NCI-H510A (cell line): ENCODE measurements at regions not wholly inside any gene's neighbourhood (a gene's known extent, or its start where the extent isn't known, plus 50 kb on each side); places are given as distances from the start of the nearest gene placed in this dataset.
"Not testable (repeated sequence)": the region's sequence is repeated elsewhere in the genome, so short reads cannot be mapped to it uniquely, and the experiment has no call there.

ENCODE experiments used
- DNase-seq: peaks from one replicate; lab custom pipeline; 2025; lab: John Stamatoyannopoulos, UW

DNA sequence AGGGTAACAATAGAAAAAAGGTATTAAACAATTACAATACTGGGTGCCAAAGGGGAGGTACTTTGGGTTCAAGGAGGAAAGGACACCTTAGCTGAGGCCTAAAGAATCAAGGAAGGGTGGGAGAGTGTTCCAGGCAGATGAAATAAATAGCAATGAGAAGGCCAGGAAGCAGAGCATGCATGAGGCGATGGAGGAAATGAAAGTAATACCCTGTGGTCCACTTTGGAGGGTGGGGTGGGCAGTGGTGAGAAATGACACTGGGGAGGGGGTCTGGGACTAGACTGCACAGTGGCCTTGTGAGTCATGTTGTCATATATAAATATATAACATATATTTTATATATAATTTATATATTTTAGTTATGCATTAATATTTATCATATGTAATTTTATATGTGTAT is 55.9 kb downstream of the BHLHE40 start:
- DNase-seq: no peak

DNA sequence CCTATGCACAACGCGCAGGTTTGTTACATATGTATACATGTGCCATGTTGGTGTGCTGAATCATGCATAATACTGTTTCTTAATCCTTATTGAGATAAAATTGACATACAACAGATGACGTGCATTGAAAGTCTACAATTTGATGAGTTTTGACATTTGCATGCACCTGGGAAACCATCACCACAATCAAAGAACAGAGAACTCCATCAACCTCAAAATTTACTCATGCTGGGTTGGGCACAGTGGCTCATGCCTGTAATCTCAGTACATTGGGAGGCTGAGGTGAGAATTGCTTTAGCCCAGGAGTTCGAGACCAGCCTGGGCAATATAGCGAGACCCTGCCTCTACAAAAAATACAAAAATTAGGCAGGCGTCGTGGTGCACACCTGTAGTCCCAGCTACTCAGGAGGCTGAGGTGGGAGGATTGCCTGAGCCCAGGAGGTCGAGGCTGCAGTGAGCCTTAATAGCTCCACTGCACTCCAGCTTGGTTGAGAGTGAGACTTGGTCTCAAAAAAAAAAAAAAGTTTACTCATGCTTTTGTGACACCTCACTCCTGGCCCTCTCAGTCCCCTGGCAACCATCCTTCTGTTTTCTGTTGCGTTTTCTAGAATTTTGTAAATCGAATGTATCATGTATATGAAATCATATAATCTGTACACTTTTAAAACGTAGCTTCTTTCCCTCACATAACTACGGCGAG is 56.6 kb downstream of the BHLHE40 start:
- no peak for DNase-seq

DNA sequence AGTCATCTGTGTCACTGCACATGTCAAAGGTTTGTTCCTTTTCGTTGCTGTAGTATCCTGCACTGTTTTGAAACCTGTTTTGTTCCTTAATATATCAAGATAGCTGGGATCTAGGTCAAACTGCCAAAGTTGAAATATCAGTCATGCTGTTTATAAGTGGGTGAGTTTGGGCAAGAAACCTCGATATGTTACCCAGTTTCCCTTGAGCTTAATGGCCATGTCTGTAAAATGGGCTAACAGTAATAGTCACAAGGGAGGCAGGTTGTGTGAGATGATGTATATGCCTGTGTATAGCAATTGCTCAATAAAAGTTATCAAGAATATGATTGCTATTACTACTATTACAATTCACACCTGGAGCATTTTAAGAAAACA is 57.1 kb downstream of the BHLHE40 start:
- DNase-seq: no peak

DNA sequence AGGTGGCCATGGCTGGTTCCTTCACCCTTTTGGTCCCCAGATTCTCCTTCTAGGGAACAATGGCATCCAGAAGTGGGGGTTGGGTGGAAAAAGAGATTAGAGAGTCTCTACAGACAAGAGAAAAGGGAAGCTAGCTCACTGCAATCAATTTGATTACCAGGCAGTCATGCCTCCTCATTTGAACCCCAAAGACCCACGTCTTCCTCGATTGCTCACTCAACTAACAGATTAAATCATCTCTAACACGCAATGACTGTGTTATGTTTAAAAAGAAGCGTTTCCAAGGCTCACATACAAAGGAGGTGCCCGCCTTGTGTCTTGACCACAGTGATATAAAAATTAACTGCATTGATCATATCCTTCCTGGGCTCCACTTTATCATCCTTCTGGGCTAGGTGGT is 57.6 kb downstream of the BHLHE40 start:
- DNase-seq: no peak

DNA sequence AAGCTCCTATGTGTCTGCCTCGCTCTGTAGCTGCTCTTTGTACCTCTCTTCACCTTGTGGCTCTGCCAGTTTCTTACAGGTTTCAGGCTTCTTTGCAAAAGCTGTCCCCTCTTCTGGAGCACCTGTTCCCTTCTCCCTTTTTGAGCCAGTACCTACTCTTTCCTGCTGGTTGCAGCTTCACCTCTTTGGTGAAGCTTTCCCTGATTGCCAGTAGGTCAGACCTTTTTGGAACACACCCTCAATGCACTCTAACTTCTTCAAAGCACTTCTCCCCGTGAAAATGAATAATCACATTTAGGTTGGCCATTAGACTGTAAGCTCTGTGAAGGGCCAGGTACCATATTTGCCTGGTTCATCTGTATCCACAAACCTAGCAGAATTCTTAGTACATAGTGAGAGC is 60.3 kb downstream of the BHLHE40 start:
- DNase-seq: no peak

DNA sequence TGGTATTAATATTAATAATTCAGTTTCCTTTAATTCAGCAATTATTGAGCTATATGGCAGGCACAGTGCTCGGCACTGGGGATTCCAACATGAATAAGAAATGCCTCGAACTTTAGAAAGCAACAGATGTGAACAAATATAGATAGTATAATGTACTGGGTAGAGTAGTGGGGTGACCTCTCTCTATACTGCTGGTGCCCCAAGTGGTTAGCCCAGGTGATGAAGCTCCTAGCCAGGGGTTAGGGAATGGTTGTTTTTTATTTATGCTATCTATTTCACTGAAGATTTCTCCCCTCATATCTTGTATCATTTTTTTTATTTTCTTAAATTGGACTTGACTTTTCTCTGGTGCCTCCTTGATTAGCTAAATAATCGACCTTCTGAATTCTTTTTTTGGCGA is 62.1 kb downstream of the BHLHE40 start:
- no peak for DNase-seq

DNA sequence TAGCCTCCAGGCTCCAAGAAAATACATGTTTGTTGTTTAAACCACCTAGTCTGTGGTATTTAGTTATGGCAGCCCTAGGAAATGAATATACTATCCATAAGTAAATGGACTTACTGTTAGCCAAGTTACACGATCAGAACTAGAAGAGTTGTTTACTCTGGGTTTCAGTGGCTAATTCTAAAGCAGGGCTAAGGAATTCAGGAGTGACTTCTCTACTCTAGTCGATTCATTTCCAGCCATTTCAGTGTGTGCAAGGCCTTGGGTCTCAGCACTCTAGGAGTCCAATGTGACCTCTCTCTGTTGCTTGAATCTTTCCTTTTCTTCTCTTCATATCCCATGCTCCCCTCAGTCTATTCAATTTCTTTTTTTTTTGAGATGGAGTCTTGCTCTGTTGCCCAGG is 66.7 kb downstream of the BHLHE40 start:
- no peak for DNase-seq

DNA sequence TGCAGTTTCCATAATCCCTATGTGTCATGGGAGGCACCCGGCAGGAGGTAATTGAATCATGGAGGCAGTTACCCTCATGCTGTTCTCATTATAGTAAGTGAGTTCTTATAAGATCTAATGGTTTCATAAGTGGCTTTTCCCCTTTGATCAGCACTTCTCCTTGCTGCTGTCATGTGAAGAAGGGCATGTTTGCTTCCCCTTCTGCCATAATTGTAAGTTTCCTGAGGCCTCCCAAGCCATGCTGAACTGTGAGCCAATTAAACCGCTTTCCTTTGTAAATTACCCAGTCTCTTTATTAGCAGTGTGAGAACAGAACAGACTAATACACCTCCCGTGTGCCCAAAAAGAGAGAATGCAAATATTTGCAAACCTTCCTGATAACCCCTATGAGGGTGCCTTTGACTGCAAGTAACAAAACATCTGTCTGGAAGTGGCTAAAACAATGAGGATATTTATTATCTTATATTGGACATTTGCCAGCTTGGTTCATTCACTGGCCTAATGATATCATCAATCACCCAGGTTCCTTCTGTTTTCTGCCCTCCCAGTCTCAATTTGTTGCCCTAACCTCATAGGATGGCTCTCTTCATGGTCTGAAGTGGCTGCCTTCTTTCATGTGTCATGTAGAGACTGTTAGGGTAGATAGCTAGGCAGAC is 68.7 kb downstream of the BHLHE40 start:
- peak; percentile 43 for DNase-seq

DNA sequence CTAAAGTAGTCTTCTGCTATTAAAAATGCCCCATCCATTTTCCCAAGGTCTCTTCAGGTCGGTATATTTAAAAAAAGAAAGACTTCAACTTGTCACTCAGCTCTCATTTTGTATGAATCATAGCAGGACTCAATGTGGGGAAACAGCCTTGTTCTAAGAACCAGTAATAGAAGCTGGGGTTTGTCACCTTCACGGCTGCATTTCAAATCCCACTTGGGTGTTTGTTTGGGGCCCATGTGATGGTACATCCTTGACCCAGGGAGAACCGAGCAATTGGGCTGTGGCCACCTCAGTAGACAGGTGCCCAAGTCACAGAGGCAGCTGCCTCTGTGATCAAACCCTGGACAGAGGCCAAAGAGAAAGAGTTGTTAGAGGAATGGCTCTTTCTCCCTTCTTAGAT is 70.3 kb upstream of the ARL8B start:
- DNase-seq: no peak

DNA sequence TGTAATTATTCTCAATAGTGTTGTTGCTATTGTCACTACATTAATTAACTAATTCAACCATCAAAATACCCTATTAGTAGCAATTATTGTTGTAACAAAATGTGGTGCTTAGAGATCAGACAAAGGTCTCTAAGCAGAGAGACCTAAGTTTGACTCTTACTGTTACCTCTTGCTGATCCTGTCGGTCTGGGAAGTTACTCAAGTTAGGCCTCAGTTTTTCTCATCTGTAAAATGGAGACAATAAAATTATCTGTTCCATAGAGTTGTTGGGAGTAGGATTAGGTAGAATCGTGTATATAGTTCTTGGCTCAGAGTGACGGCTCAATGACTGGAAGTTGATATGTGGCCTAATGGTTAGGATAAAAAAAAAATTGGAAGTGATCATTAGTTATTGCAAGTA is 69.8 kb upstream of the ARL8B start:
- DNase-seq: no peak

DNA sequence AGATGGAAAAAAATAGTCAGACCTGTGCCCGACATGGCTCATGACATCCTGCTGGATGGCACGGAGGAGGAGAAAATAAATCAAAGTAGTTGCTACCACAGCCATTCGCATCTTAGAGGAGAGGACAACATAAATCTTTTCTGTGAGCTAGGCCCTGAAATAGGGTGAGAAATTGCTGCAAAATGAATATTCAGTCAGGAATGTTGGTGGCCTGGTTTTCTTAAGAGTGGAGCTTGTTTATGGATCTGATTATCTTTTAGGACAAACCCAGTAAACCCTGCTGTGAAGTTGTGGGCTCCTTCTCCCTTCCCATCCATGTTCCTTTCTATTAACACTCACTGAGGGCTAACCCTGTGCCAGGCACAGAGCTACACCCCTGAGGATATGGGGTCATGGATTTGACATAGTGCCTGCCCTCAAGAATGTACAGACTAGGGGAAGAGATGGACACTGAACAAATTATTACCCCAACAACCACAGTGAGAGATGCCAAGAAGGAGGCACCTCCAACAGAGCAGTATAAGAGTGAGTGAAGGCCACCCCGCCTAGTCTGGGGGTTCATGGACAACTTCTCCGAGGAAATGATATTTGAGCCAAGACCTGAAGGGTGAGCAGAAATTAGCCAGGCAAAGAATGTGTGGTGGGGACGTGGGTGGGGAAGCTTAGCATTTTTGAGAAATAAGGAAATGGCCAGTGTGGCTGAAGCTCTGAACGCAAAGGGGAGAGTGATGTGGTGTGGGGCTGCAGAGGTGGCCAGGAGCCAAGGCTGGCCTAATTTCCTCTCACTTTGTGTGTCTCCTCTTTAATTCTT is 68.9 kb upstream of the ARL8B start:
- no peak for DNase-seq

DNA sequence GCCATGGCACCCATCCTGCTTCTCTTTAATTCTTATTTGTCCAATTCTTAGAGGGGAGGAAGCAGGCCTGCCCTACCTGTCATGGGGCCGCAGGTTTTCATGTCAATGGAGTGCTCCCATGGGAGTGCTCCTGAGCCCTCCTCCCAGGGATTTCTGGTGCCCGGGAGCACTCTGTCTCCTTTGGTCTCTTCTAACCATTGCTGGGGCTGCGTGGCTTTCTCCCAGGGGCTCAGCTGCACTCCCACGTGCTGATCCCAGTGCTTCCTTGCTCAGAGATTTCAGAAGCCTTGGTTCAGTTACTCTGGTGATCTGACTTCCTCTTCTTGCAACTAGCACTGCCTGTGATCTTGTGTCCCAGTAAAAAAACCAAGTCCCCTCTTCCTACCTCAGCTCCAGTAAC is 68.0 kb upstream of the ARL8B start:
- no peak for DNase-seq

DNA sequence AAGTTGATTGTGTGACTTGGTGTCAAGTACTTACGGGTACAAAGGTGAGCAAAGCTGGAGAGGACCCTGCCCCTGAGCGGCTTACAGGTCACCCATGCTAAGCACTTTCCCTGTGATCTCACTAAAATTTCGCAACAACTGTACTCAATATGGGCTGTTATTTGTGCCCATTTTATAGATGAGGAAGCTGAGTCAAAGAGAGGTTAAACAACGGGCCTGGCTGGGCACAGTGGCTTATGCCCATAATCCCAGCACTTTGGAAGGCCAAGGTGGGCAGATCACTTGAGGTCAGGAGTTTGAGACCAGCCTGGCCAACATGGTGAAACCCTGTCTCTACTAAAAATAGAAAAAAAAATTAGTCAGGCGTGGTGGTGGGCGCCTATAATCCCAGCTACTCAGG is 67.5 kb upstream of the ARL8B start:
- not testable (repeated sequence) for DNase-seq

DNA sequence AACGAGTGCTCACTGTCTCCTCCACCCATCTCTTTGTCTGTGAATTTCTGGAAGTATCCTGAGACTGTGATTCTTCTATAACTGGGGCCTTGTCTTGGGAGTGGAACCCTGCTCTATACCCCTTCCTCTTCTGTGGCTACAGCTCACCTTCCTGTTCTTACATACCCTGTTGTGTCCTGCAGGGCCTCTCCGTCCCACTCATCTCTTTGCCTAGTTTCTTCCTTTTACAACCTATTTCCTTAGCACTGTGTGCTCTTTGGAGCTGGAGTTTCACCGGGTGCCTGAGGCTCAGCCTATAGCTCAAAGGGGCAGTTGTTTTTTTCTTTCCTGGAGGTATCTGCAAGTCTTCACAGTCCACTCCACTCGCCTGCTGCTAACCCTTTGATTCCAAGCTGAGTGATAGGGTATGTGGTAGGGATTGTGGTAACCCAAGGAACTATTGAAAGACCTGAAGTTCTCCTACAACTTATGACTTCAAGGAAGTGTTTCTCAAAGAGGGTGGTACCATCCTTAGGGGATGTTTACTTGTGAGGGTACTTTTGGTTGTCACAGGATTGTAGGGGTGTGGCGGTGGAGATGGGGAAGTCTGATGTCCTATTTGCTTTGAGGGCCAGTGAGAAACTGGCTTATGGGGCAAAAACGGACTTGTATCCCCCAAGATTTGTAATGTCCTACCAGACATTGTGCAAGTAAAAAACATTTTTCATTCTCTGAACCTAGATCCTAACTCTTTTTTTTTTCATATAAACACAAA is 66.6 kb upstream of the ARL8B start:
- no peak for DNase-seq

DNA sequence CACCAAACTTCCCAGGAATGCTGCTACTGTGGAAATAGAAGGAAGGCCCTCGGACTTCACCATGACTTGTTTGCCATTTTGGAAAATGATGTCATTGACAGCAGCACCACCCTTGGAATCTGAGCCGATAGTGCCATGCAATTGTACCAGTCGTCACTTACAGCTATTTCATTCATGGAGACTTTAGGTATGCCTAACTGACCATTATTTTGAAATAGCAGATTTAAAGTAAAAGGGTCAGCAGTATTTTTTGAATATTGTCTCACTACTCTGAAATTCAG is 66.0 kb upstream of the ARL8B start:
- DNase-seq: no peak

DNA sequence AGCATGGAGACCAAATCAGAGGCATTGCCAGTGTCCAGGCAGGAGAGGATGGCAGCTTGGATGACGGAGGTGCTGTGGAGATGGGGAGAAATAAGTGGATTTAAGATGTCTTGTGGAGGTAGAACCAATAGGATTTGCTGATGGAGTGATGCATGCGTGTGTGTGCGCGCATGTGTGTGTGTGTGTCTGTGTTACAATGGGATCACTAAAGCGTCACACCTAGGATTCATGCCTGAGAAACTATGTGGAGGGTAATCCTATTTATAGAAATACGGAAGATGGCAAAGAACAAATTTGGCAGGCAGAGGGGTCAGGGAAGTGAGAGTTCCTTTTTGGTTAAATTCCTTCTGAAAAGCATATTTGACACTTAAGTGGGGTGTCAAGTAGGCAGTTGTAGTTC is 64.8 kb upstream of the ARL8B start:
- DNase-seq: no peak

DNA sequence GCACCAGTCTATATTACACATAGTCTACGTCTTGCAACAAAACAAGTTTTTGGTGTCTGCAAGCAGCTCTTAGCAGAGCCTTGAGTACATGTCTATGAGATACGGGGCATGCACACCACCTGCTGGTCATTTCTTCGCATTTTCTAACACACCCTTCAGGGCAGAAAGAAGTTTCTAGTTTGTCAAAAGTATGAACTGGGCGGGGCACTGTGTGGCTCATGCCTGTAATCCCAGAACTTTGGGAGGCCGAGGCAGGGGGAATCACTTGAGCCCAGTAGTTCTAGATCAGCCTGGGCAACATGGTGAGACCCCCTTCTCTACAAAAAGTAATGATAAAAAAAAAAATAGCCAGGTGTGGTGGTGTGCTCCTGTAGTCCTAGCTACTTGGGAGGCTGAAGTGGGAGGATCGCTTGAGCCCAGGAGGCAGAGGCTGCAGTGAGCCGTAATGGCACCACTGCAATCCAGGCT is 64.2 kb upstream of the ARL8B start:
- peak; percentile 18 for DNase-seq

DNA sequence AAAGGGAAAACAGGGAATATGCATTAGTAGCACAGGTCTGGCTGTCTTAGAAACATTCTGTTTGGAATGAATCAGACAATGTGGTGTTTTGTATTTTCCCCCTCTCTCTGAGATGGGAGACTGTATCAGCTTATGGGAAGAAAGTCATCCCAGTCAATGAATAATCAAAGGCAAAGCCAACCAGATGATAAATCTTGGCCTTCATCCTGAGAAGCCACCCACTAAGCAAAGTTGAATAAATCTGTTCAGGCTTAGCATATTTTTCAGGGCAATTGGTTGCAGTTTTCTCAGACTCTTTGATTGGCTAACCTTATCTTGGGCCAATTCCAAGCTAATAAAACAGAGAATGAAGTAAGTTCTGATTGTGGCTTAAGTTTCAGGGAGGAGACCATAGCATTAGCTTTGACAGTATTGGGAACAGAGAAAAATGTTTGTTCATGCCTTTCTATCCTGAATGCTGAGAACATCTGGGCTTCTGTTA is 63.6 kb upstream of the ARL8B start:
- no peak for DNase-seq

DNA sequence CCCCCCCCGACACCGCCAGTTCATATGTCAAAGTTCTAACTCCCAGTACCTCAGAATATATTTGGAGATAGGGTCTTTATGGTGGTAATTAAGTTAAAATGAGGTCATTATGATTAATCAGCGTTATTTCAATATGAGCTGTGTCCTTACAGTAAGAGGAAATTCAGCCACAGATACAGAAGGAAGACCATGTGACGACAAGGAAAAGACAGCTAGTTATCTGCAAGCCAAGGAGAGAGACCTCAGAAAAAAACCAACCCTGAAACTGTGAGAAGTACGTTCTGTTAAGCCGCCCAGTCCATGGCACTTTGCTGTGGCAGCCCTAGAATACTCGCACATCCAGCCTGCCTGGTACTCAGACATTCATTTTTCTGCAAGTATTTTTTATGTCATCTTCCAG is 62.3 kb upstream of the ARL8B start:
- DNase-seq: no peak

DNA sequence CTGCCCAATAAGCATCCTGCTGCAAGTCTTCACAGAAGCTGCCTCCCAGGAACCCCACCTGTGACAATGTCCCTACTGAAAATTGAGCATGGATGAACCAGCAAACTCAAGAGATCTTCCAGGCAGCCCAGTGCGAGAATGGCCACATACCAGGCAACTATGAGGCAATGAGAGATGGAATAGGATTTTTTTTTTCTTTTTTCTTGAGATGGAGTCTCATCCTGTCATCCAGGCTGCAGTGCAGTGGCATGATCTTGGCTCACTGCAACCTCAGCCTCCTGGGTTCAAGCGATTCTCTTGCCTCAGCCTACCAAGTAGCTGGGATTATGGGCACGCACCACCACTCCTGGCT is 60.9 kb upstream of the ARL8B start:
- DNase-seq: no peak

DNA sequence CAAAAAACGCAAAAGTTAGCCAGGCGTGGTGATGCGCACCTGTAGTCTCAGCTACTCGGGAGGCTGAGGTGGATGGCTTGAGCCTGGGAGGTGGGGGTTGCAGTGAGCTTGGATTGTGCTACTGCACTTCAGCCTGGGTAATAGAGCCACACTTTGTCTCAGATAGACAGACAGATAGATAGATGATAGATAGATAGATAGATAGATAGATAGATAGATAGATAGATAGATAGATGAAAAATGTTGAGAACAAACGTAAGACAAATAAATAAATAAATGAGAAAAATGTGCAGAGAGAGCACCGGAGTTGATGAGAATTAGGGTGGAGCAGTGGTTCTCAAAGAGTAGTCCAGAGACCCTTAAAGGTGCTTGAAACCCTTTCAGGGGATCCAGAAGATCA is 58.4 kb upstream of the ARL8B start:
- no peak for DNase-seq

DNA sequence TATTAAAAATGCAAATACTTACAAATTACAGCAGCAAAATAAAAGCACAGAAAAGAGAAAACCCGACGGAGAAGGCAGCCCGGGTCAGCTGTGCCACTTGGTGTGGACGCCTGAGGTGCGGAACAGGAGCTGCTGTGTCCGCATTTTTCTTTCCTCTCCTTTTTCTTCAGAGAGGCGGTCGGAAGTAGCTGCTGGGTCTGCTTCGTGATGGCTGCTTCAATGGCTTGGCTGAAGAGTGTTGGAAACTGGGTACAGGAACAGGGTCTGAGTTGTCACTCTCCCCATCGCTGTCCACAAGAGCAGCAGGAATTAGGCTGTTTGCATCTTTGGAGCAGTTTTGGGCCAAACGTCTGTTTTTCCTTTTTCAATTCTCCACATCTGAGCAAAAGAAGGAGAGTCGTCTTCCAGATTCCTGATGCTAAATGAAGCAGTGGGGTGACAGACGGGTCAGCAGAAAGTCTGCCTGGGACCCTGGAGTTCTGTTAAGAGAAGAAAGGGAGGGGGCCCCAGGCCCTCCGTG is 53.5 kb upstream of the ARL8B start:
- no peak for DNase-seq
